SHP77 treated with DMSO at 0.1 percent for 48 hours (cell line): ENCODE measurements at regions not wholly inside any gene's neighbourhood (a gene's known extent, or its start where the extent isn't known, plus 50 kb on each side); places are given as distances from the start of the nearest gene placed in this dataset.

Source experiments
- DNase-seq: peaks from one replicate; lab custom pipeline; 2025; lab: John Stamatoyannopoulos, UW

DNA sequence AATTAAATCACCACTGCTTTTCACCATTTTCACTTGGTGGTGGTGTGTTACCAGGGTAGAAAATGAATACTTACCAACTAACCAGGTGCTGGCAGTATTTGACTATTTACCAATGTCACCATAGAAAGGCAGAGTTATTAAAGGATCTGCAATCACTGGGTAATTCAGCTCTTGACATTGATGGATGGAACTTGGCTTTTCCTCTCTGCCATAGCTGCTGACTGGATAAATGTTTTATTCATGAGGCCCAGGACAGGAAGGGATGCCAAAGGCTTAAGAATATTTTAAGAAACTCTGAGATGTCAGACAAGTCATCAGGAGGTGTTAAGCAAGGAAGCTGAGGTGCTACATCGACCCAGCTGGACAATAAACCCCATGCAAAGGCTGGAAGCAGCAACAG, 495.5 kb upstream of the CFAP20DC start:
- DNase-seq, result no peak

DNA sequence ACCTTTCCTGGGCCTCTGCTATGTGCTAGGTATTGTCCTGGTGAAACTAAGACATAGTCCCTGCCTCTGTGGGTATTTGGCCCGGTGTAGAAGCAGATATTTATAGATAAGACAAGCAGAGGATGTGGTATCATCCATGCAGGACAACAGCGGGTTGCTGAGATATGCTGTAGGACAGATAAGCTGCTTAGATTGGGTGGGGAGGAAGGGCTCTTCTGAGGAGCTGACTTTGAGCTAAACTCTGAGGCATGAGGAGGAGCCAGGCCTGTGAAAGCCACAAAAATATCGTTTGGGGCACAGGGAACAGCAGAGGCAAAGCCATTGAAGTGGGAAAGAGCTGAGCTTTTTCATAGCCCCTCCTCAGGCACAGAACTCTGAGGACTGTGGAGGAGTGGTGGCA, 492.5 kb upstream of the CFAP20DC start:
- DNase-seq, result no peak

DNA sequence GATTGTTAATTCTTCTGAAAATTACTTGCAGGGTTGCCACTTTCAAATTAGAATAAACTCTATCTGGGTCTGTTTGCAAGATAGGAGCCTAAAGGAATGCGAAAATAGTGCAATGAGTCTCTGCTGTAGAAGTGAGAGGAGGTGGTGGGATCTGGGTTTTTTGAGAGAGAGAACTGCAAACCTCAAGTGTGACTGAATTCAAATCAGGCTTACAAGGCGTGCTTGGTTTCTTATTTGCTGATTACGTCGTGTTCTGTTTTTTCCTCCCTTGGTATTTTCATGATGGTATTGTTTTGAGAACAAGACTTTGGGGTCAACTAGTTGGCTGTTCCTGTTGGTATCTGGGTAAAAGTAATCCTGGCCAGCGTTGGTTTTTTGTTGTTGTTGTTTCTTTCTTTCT, 490.9 kb upstream of the CFAP20DC start:
- DNase-seq, result no peak

DNA sequence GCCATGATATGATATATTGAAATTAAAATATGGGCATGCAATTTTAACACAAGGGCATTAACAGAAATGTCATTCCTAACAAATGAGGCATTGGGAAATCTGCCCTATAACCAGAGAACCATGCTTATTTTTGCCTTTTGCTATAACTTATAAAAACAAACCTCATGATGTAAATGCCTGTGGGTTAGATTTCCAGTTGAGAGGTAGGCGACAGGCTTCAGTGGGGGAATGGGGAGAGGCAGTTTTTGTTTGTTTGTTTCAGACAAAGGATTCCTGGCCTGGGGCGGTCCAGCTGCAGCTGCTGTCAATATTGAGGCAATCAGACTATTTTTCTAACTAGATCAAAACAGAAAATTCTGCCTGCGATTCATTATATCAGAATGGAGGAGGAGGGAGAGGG, 490.4 kb upstream of the CFAP20DC start:
- no peak for DNase-seq

DNA sequence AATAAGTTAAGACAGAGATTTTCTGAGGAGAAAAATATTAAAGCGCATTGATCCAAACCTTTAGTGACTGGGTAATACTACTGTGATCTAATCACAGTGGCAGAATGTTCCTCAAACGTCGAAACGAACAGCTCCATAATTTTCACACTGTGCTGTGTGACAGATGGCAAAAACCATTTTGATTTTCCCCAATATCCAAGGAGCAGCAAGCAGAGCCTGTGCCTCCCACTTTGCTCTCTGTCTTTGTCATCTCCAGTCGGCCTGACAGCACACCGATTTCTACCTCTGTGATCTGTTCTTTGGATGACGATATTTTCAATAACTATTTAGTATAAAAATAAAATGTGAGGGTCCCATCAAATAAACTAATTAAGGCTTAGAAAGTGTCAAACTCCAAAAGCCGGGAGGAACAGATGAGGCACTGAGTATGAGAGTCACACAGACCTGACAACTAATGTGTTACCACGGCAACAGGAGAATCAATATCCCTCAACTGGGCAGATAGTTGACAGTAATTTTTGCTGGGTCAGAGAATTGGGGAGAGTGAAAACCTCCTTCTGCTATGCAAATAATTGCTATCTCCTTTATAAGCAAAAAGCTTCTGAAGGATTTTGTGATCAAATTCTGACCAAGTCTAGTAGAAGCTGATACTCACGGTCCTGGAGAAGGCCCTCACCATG, 489.1 kb upstream of the CFAP20DC start:
- DNase-seq, result no peak

DNA sequence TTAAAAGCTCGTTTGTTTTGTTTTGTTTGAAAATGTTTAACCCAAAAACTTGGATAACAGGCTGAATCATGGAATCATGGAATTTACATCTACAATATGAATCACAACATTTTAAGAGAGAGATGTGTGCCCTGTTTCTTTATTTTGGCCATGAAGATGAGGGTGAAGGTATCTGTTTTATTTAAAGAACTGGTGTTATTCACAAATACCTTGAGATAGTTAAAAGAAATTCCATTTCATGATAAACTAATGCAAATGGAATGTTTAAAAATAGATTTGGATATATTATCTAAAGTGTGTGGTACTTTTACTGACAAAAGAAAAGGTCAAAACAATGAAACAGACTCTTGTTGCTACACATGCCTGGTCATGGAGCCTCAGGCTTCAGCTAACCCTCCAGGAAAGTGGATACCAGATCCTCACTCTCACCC, 486.0 kb upstream of the CFAP20DC start:
- no peak for DNase-seq

DNA sequence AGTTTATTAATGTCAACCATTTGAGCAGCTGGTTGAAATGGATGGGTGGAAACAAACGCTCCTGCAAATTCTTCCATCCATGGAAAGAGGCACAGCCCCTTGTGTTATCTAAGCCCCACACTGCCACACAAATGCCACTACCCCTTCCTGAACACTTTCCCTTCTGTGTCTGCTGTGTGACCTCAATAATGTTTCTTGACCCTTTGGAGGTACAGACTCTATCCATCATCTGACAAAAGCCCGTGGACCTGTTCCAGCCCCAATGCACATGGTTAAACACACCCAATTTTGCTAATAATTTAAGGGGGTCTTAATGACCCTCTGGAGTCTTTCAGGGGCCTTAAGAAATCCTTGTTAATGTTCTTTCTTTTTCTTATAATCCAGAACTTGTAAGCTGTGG, 482.2 kb upstream of the CFAP20DC start:
- DNase-seq, result no peak

DNA sequence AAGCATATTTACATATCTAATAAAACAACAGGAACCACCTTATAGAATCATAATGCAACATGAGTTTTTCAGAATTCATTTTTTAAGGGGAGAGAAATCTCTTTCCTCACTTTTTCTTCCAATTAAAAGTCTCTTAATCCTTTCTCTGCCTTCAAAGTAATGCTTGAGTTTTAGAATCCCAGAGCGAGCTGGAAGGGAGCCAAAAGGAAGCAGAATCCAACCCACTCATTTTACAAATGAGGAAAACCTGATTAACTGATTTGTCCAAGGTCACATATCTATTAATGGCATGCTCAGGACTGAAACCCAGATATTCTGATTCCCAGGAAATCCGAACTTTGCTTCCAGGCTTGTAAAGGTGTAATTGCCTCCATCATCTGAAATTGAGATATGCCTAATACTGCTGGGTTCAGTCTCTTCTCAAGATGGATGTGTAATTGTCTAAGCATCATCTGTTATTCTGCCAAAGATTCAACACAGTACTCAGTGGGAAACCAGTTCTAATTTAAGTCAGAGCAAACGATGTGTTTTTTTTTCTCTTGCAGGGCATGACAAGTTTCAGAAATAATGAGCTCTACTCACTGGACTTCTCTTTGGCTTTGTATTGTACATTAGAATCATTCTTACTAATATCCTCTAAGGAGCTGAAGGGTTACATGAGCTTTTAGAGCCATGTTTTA, 481.4 kb upstream of the CFAP20DC start:
- no peak for DNase-seq

DNA sequence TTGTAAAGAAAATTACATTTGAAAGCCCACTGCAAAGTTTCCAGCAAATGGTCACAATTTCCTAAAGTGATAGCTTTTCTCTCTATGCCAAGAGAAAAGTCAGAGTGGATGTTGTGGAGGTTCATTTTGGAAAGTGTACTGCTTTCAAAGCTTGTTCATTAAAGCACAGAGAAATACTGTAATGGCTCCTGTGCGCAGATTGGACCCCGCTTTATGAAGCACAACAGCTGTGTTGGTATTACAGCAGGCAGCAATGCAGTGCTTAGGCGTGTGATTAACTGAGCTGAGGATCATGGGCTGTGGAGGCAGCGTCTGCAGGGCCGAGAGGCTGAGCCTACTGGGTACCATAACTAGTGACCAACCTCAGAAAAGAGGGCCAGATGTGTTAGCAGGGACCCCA, 478.4 kb upstream of the CFAP20DC start:
- no peak for DNase-seq

DNA sequence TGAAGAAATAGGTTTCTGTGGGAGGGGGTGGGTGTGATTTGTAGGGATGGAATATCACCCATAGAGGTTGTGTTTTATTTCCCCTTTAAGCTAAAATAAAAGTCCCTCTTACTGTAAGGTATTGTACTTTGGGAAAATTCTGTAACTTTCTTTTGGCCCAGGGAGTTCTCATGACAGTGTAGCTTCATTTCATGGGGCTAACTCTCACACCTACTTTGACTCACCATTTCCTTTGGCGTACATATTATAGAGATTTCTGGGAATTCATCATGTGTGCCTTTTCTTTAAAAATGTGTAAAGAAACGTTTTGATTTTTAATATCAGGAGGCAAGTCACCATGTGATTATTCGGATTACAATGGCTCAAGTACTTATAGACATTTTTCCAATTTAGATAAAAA, 477.7 kb upstream of the CFAP20DC start:
- DNase-seq, result no peak

DNA sequence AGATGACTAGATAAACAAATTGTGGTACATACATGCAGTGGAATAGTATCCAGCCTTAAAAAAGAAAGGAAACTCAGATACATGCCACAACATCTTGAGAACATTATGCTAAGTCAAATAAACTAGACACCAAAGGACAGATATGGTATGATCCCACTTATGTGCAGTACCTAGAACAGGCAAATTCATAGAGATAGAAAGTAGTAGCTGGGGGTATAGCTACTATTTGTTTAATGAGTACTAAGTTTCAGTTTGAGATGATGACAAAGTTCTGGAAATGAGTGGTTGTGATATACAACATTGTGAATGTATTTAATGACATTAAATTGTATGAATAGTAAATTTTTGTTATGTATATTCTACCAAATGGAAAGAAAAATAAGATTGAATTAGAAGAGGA, 477.2 kb upstream of the CFAP20DC start:
- no peak for DNase-seq

DNA sequence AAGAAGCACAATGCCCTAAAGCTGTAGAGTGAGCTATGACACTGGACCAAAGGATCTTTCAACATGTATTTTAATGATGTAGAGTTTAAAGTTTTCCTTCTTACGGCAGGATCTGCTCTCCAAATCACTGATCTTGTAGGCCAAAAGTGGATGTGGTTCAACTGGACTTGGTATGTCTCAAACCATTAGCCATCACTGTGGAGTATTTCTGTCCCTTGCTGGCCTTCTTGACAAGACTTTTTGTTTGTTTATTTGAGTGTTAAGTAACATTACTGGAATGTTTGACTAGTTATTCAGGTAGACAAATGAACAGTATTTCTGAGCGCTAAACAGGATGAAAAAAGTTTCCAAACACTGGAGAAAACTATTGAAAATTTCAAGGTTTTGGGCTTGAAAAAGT, 472.7 kb upstream of the CFAP20DC start:
- DNase-seq, result no peak

DNA sequence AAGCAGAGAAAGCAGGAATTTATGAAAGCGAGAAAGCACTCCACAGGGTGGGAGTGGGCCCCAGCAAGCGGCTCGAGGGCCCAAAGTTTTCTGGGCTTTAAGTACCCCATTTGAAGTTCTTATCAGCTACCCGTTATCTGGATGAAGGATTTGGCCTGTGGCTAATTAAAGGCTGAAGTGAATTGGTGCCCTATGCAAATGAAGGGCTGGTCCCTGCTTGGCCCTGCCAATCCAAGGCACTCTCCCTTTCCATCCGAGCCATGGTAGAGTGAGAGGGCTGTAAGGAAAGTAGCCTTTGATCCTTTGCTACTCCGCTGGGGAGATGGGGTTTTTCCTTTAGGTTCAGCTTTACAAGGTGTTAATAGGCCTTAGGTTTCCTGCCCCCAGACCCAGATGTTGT, 469.3 kb upstream of the CFAP20DC start:
- DNase-seq, result no peak

DNA sequence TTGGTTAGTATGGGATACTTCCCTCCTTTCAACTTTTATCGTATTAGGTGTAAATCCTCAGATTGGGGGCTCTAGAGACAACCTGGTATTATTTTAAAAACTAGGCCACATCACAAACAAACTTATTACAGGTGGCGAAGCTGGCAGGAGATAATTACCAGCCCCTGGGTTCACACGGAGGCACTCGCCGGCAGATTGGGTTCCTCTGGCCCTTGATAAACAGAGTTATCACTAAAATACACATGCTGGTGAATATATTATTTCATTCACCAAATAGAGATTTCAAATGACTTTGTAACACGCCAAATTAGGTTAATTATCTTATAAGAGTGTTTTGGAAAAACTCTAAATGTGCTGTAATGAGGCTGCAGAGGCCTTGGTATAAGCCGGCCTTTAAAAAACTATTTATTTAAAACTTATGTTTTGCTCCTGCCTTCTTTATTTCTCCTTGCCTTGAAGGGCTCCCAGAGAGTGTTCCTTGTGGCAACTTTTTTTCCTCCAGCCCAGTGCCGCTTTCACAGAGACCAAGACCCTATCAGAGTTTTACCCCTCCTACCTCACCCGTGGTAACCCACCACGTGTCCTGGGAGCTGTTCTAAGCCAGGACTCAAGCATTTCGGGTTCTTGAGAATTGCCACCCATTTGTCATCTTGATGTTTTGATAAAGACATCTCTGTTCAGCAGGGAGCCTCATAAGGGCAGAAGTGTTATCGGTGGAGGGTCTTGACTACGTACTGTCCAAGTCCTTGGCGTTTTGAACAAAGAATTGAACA, 468.6 kb upstream of the CFAP20DC start:
- no peak for DNase-seq

DNA sequence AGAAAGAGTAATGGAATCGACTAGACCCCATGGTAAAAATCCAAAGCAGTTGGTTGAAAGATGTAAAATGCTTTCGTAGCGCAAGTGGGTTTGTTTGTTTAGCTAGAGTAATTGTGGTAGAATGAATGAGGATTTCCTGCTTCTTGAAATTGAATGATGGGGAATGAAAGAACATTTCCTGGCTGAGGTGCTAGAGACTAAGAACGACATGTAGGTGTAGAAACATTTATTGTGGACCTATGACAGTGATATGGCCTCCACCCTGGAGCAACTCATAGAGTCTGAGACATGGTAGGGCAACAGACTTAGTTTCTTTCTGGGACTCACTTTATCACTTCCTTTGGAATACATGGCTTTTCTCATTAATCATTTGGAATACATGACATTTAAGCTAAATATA, 467.6 kb upstream of the CFAP20DC start:
- DNase-seq, result no peak

DNA sequence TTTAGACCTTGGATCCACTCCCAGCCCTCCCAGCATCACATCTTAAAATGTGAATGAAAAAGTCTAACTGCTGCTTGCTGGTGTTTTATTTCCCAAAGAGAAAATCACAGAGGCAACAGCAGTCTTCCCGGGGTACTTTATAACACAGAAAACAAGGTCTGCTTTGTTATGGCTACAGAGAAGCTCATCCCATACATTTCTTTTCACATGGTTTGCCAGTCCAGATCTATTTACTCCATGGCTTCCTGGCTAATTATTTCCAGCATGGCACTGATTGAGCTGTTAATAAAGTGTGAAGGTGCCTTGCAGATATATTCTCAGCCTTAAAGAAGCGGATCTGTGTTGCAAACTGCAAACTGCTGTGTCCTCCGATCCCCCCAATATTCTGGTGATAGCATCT, 466.1 kb upstream of the CFAP20DC start:
- no peak for DNase-seq

DNA sequence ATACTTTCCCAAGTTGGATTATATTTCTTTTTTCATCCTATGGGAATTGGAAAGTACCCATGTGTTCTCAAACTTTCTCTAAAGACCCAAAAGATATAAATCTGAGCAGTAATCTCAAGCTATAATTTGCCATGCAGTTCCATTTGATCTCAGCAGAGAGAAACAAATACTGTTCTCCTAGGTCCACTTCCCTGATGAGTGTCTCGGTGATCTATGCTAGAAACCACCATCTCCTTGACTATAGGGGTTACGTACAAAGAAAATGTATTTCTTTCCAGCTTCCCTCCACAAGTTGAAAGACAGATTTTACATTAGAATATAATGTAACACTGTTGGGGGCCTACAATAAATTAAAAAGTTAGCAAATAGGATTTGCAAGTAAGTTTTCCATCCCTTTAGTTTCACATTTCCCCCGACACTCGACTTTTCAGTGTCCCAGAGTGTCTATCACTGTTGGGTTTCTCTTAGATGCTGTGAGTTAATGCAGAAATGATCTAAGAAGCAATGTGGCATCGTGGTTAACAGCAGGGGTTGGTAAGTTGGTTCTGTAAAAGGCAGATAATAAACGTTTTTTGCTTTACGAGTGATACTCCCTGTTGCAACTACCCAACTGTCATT, 465.1 kb upstream of the CFAP20DC start:
- no peak for DNase-seq

DNA sequence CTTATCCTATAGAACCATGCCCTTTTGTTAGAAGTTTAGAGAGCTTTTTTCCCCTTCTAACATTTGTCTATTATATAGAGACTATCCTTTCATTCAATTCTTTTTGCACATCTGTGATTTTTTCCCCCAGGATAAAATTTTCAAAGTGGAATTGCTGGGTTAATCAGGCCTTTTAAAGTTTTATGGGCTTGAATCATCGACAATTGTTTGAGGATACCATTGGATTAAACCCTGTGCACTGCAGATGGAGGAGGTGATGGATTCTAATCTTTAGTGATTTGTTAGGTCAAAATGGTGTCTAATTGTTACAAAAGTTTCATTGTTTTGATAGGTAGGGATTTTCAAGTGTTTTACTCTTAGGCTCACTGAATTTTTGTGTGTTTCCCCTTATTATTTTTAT, 463.7 kb upstream of the CFAP20DC start:
- DNase-seq, result no peak

DNA sequence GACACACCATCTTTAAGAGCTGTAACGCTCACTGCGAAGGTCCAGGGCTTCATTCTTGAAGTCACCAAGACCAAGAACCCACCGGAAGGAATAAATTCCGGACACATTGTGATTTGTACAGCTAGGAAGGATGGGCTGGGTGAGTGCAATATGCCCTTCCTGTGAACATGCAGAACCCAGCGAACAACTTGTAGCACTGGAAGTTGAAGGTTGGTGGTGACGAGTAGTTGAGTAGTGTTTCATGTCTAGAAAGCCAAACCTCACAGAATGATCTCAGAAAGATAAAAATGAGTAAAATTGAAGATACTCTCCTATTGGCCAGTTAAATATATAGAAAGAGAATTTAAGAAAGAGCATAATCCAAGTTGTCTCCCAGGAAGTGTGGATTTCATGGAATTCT, 462.2 kb upstream of the CFAP20DC start:
- DNase-seq, result no peak

DNA sequence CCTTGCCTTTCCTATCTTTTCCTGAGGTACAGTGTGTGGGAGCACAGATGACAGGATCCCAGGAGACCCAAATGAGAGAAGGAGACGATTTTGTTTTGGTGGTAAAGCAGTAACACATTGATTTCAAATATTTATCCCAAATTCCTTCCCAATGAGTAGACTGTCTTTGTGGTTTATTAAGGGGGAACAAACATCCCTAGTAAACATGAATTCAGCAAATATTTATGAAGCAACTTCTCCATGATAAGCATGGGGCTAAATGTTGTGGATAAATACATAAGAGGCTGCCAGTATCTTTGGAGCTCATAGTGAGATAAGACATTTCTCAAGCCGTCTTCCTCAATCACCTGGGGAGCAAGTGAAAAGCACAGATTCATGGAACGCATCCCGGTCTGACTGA, 460.8 kb upstream of the CFAP20DC start:
- no peak for DNase-seq

DNA sequence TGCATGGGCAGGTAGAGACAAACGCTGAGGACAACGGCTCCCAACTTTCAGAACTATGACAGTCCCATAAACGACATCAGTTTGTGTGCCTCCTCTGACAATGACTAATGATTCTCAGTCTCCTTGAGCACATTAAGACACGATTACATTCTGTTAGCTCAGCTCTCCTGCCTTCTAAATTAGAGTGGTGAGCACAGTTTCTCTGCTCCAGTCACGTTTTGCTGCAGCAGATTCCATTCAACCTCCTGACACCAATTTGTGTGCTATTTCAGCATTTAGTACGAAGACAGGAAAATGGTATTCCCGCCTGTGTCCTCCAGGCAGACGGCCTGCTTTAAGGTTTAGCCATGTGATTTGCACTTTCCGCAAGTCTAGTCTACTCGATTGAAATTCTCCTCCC, 458.4 kb upstream of the CFAP20DC start:
- DNase-seq, result no peak

DNA sequence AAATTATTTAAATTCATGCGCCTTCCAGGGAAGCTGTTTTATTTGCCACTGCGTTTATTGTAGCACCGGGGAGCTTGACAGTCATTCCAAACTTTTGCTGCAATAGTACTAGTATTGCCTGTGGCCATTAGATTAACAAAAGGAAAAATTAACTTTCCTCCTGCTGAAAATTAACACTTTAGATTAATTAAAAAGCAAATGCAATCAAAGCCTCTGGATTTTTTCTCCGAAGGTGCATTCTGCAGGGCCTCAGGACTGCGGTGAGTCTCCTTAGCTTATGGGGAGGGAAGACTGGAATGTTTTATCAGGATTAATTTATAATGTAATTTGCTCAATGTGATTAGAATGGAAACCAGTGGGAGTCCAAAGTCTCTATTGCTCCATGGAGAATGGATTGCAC, 456.4 kb upstream of the CFAP20DC start:
- DNase-seq, result no peak

DNA sequence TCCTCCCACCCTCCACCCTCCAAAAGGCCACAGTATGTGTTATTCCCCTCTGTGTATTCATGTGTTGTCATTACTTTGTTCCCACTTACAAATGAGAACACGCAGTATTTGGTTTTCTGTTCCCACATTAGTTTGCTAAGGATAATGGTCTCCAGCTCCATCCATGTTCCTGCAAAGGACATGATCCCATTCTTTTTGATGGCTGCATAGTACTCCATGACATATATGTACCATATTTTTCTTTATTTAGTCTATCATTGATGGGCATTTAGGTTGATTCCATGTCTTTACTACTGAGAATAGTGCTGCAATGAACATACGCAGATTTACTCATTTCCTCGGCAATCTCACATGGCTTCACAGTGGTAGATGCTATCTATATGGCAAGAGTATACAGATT, 453.6 kb upstream of the CFAP20DC start:
- no peak for DNase-seq
